ENCODE measurements at regions not wholly inside any gene's neighbourhood (a gene's known extent, or its start where the extent isn't known, plus 50 kb on each side); places are given as distances from the start of the nearest gene placed in this dataset.
"Not testable (repeated sequence)": the region's sequence is repeated elsewhere in the genome, so short reads cannot be mapped to it uniquely, and the experiment has no call there.

- DNase-seq (ENCODE audit: low spot score), result no peak
These were observed 50.7 kb upstream of the USP7 start for GRCh38 chr16:9014389-9014788.

GRCh38 chr16:9015489-9015888 is 51.8 kb upstream of the USP7 start:
- DNase-seq (ENCODE audit: low spot score), result no peak

GRCh38 chr16:9016005-9016404 is 52.3 kb upstream of the USP7 start:
- DNase-seq (ENCODE audit: low spot score), result not testable (repeated sequence)

- no peak for DNase-seq (ENCODE audit: low spot score)
These were observed 53.1 kb upstream of the USP7 start for GRCh38 chr16:9016824-9017223.

- DNase-seq (ENCODE audit: low spot score), result no peak
These were observed 63.5 kb upstream of the USP7 start for GRCh38 chr16:9027070-9027799.

GRCh38 chr16:9028491-9028890 is 63.0 kb upstream of the HAPSTR1 start:
- not testable (repeated sequence) for DNase-seq (ENCODE audit: low spot score)

- DNase-seq (ENCODE audit: low spot score), result no peak
These were observed 60.3 kb upstream of the HAPSTR1 start for GRCh38 chr16:9031107-9031506.

GRCh38 chr16:9033125-9033830 is 58.2 kb upstream of the HAPSTR1 start:
- peak; percentile 37 for DNase-seq (ENCODE audit: low spot score)

GRCh38 chr16:9034056-9034455 is 57.4 kb upstream of the HAPSTR1 start:
- no peak for DNase-seq (ENCODE audit: low spot score)

- DNase-seq (ENCODE audit: low spot score), result no peak
These were observed 55.4 kb upstream of the HAPSTR1 start for GRCh38 chr16:9035996-9036395.

- no peak for DNase-seq (ENCODE audit: low spot score)
These were observed 52.2 kb upstream of the HAPSTR1 start for GRCh38 chr16:9039210-9039609.

- DNase-seq (ENCODE audit: low spot score), result no peak
These were observed 50.5 kb upstream of the HAPSTR1 start for GRCh38 chr16:9040800-9041412.

Data from HuH-7.5 (cell line).